PFSK-1 (cell line): ENCODE measurements at regions not wholly inside any gene's neighbourhood (a gene's known extent, or its start where the extent isn't known, plus 50 kb on each side); places are given as distances from the start of the nearest gene placed in this dataset.

Experiments
- FOXP2 ChIP-seq: optimal IDR thresholded peaks from 2 replicates; pipeline ENCODE3; 2011; ENCODE audit warnings: borderline replicate concordance, control low read depth, inconsistent platforms; ENCODE audit not compliant: insufficient read depth; ENCODE audit errors: extremely low read length, extremely low read depth
- POLR2AphosphoS5 ChIP-seq: IDR thresholded peaks from 2 replicates; pipeline ENCODE4 v1.6.1; 2012; ENCODE audit warnings: low read depth, mild to moderate bottlenecking, control low read depth, low read length, moderate library complexity
- SIN3A ChIP-seq: IDR thresholded peaks from 2 replicates; pipeline ENCODE4 v1.6.1; 2012; ENCODE audit warnings: mild to moderate bottlenecking, low read length, moderate library complexity, borderline replicate concordance; ENCODE audit not compliant: insufficient read depth
- TAF1 ChIP-seq: IDR thresholded peaks from 2 replicates; pipeline ENCODE4 v1.6.1; 2012; ENCODE audit warnings: low read length, control low read depth, borderline replicate concordance; ENCODE audit not compliant: insufficient read depth
- TF ChIP-seq, protein P1 (sequence below), 2 experiments: IDR thresholded peaks; 2 replicates each; pipeline versions ENCODE4 v1.6.1 to v1.8.0; 2011 to 2012; ENCODE audit warnings: low read depth in 2 of 2, low read length in 2 of 2, control low read depth in 1 of 2, inconsistent platforms in 1 of 2, mild to moderate bottlenecking in 1 of 2, moderate library complexity in 1 of 2; ENCODE audit not compliant: insufficient read depth in 1 of 2

DNA sequence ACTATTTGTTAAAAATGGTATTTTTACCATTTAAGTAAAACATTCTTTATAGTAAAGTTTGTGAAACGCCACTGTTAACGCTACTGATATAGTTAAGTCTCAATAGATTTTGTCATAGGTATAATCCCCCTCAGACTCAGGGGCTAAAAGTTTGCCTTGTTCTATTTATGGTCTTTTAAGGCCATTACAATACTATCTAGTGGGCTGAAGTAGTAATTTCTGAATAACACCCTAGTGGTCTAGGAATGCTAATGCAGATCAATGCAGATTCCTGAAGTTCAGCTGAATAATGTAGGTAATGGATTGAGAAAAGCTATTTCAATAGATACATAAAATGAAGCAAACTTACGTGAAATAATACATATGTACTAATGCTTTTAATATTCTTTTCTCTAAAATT is 989.3 kb upstream of the NOVA1 start:
- no peak for TF ChIP-seq FOXP2
- TF ChIP-seq TAF1, result no peak
- TF ChIP-seq, protein P1, sequence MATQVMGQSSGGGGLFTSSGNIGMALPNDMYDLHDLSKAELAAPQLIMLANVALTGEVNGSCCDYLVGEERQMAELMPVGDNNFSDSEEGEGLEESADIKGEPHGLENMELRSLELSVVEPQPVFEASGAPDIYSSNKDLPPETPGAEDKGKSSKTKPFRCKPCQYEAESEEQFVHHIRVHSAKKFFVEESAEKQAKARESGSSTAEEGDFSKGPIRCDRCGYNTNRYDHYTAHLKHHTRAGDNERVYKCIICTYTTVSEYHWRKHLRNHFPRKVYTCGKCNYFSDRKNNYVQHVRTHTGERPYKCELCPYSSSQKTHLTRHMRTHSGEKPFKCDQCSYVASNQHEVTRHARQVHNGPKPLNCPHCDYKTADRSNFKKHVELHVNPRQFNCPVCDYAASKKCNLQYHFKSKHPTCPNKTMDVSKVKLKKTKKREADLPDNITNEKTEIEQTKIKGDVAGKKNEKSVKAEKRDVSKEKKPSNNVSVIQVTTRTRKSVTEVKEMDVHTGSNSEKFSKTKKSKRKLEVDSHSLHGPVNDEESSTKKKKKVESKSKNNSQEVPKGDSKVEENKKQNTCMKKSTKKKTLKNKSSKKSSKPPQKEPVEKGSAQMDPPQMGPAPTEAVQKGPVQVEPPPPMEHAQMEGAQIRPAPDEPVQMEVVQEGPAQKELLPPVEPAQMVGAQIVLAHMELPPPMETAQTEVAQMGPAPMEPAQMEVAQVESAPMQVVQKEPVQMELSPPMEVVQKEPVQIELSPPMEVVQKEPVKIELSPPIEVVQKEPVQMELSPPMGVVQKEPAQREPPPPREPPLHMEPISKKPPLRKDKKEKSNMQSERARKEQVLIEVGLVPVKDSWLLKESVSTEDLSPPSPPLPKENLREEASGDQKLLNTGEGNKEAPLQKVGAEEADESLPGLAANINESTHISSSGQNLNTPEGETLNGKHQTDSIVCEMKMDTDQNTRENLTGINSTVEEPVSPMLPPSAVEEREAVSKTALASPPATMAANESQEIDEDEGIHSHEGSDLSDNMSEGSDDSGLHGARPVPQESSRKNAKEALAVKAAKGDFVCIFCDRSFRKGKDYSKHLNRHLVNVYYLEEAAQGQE (IDR thresholded peaks at IDR 0.05; ENCODE audit: insufficient read depth in 1 of 2, low read depth in 2 of 2, low read length in 2 of 2), result no peak
- TF ChIP-seq POLR2AphosphoS5, result no peak
- no peak for TF ChIP-seq SIN3A

DNA sequence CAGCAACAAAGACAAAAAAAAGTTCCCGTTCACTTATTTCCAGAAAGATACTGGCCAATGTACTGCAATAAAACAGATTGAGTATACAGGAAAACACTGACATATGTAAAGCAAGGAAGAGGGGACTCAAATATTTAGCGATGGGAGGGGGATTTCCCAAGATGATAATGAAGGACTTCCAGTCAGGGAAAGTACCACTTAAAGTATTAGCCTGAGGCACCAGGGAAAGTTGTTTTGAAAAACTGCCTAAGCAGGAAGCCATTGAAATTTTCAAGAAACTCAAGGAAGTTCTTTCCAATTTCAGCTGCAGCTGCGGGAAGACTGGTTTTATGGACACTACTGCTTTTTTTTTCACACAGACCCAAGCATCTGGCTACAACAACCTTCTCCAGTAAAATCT is 1007.4 kb upstream of the NOVA1 start:
- TF ChIP-seq FOXP2 (no peak), SIN3A (no peak), TAF1 (no peak), POLR2AphosphoS5 (no peak)
- TF ChIP-seq, protein P1 (IDR thresholded peaks at IDR 0.05; ENCODE audit: insufficient read depth in 1 of 2, low read depth in 2 of 2, low read length in 2 of 2), result no peak

GRCh38 chr14:27608377-27608776 is 1010.5 kb upstream of the NOVA1 start:
- TF ChIP-seq FOXP2 (no peak), POLR2AphosphoS5 (no peak), SIN3A (no peak), TAF1 (no peak)
- TF ChIP-seq, protein P1 (IDR thresholded peaks at IDR 0.05; ENCODE audit: insufficient read depth in 1 of 2, low read depth in 2 of 2, low read length in 2 of 2), result no peak

DNA sequence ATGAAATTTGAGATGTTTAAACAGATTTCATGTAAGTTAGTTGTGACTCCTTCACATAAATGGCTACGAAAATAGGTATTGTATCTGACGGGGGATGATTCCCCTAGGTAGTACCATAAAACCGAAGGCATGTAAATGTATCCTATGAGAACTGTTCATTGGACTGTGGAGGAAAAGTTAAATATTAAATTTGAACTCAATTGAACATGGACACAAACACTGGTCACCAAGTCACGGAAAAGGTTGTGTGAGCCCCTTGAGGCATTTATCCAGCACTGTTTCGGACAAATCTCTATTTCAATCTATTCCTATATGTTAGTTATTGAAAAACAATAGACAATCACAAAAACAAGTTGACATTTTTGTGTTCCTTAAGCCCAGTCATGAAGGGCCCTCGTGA is 1014.3 kb upstream of the NOVA1 start:
- no peak for TF ChIP-seq TAF1
- TF ChIP-seq, protein P1 (IDR thresholded peaks at IDR 0.05; ENCODE audit: insufficient read depth in 1 of 2, low read depth in 2 of 2, low read length in 2 of 2), result no peak

DNA sequence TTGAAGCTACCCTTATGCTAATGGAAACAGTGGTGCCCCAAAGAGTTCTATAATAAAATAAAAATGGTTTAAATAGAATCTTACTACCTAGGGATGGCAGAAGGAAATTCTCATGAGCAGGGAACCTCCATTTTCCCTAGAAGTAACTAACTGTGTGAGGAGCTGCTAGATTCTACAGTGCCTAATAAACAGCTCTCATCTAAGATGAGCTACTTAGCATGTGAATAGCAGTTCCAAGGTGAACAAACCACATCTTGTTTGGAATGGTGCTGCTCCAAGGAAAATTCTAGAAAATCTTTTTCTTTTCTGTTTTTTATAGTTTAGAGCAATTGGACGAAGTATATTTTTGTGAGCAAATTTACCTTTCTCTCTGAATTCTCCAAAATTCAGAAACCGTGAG is 1015.3 kb upstream of the NOVA1 start:
- TF ChIP-seq POLR2AphosphoS5, result no peak
- TF ChIP-seq, protein P1 (IDR thresholded peaks at IDR 0.05; ENCODE audit: insufficient read depth in 1 of 2, low read depth in 2 of 2, low read length in 2 of 2), result no peak
- no peak for TF ChIP-seq FOXP2
- TF ChIP-seq TAF1, result no peak
- no peak for TF ChIP-seq SIN3A
